ENCODE measurements at regions not wholly inside any gene's neighbourhood (a gene's known extent, or its start where the extent isn't known, plus 50 kb on each side); places are given as distances from the start of the nearest gene placed in this dataset.

DNA sequence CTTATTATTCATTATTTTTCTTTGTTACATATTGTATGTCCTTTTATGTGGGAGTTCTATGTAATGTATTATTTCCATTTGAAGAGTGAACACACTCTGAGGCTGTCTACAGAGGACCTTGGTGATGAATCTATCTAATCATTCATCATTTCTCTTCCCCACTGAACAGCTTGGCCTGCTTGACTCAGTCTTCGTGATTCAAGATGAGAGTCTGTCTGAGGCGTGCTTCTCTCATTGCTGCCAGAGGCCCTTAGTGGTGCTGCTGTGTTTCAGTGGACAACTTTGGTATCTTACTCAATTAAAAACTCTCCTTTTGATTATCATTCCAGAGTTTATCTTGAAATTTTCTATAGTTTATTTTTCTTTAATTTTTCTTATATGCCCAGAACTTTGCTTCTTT lies 318.1 kb upstream of the DAB2 start:
- Mint-ChIP-seq H3K4me1 (peaks cover 2% of the 10 kb centered on the region), H3K27ac (no peak overlapping the region), H3K4me3 (no peak overlapping the region), H3K36me3 (no peaks in the 10 kb centered on the region), H3K27me3 (ENCODE audit: low read depth) (peaks cover 6% of the 10 kb centered on the region), H3K9me3 (no peaks in the 10 kb centered on the region)
- TF ChIP-seq CTCF (IDR thresholded peaks at IDR 0.05; ENCODE audit: unreplicated experiment) = no peak
- no peak for DNase-seq (ENCODE audit: low spot score in 2 of 2, unreplicated experiment in 2 of 2)

GRCh38 chr5:39740404-39740803 lies 315.6 kb upstream of the DAB2 start:
- Mint-ChIP-seq H3K9me3 (no peaks in the 10 kb centered on the region), H3K36me3 (no peaks in the 10 kb centered on the region)
- DNase-seq (ENCODE audit: low spot score in 2 of 2, unreplicated experiment in 2 of 2) = no peak

GRCh38 chr5:39732166-39732565 lies 307.4 kb upstream of the DAB2 start:
- Mint-ChIP-seq H3K27ac (no peak overlapping the region), H3K27me3 (ENCODE audit: low read depth) (peaks cover 3% of the 10 kb centered on the region), H3K36me3 (no peaks in the 10 kb centered on the region), H3K4me3 (no peak overlapping the region), H3K9me3 (no peaks in the 10 kb centered on the region), H3K4me1 (no peaks in the 10 kb centered on the region)
- TF ChIP-seq CTCF (IDR thresholded peaks at IDR 0.05; ENCODE audit: unreplicated experiment) = no peak
- no peak for DNase-seq (ENCODE audit: low spot score in 2 of 2, unreplicated experiment in 2 of 2)

More at GRCh38 chr5:39740404-39740803, 315.6 kb upstream of the DAB2 start:
- Mint-ChIP-seq H3K4me1 (peaks cover 2% of the 10 kb centered on the region), H3K27ac (no peak overlapping the region), H3K27me3 (ENCODE audit: low read depth) (peaks cover 1% of the 10 kb centered on the region), H3K4me3 (no peak overlapping the region)
- no peak for TF ChIP-seq CTCF (IDR thresholded peaks at IDR 0.05; ENCODE audit: unreplicated experiment)

GRCh38 chr5:39730699-39731098 lies 305.9 kb upstream of the DAB2 start:
- no peak for DNase-seq (ENCODE audit: low spot score in 2 of 2, unreplicated experiment in 2 of 2)
- no peak for TF ChIP-seq CTCF (IDR thresholded peaks at IDR 0.05; ENCODE audit: unreplicated experiment)
- Mint-ChIP-seq H3K27me3 (ENCODE audit: low read depth) (peaks cover 1% of the 10 kb centered on the region), H3K27ac (no peak overlapping the region), H3K4me1 (no peaks in the 10 kb centered on the region), H3K4me3 (no peak overlapping the region), H3K36me3 (no peaks in the 10 kb centered on the region), H3K9me3 (no peaks in the 10 kb centered on the region)

DNA sequence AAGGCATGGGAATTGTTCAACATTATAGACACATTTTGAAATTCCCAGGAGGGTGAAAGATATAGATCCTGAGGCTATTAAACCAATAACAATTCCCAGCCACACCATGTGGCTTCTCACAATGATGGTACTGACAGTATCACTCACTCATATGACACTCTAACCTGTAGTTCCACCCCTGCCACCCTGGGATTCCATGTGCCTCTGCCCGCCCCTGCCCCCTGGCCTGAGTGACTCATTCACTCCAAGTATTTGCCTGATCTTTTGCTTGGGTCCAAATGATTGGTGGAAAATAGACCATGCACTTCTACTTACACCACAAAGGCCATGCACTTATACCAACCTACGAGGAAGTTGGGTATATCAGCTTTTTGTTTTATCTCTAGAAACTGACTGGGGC lies 305.2 kb upstream of the DAB2 start:
- Mint-ChIP-seq H3K9me3 (no peaks in the 10 kb centered on the region), H3K27me3 (ENCODE audit: low read depth) (peaks cover 1% of the 10 kb centered on the region), H3K4me3 (no peak overlapping the region), H3K27ac (no peak overlapping the region), H3K36me3 (no peaks in the 10 kb centered on the region), H3K4me1 (no peaks in the 10 kb centered on the region)
- no peak for DNase-seq (ENCODE audit: low spot score in 2 of 2, unreplicated experiment in 2 of 2)
- no peak for TF ChIP-seq CTCF (IDR thresholded peaks at IDR 0.05; ENCODE audit: unreplicated experiment)

GRCh38 chr5:39726467-39726866 lies 301.7 kb upstream of the DAB2 start:
- H3K36me3 Mint-ChIP-seq = no peaks in the 10 kb centered on the region
- H3K4me1 Mint-ChIP-seq = no peaks in the 10 kb centered on the region
- no peak overlapping the region for H3K4me3 Mint-ChIP-seq
- no peak overlapping the region for H3K27ac Mint-ChIP-seq
- H3K27me3 Mint-ChIP-seq (ENCODE audit: low read depth) = peaks cover 1% of the 10 kb centered on the region
- no peak for TF ChIP-seq CTCF (IDR thresholded peaks at IDR 0.05; ENCODE audit: unreplicated experiment)
- DNase-seq (ENCODE audit: low spot score in 2 of 2, unreplicated experiment in 2 of 2) = no peak
- peaks cover 5% of the 10 kb centered on the region for H3K9me3 Mint-ChIP-seq

All from mesothelial cell of epicardium (in vitro differentiated cells).